ENCODE measurements at regions not wholly inside any gene's neighbourhood (a gene's known extent, or its start where the extent isn't known, plus 50 kb on each side); places are given as distances from the start of the nearest gene placed in this dataset.

DNA sequence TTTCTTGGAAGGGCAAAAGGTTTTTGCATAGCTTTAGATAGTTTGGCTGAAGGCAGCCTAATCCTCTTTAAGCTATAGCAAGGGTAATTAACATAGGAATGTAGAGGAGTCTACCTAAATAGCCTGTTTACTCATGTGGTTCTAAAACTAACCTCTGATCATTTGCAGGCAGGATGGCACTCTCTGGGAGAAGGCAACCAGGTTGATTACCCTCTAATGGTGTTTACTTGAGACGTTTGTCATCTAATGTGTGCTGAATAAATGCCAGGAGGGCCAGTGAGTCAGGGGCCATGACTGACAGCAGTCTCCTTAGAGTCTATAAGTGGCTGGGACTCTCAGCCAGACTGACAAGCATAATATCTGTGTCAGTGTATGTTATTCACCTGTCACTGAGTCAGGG, 286.4 kb downstream of the PCNX1 start:
- H3K36me3 ChIP-seq (ENCODE audit: insufficient read depth, low read length), result no peaks in the 10 kb centered on the region
- H3K9ac ChIP-seq (ENCODE audit: low read length), result no peak overlapping the region
- H2AFZ ChIP-seq (ENCODE audit: low read depth, low read length), result no peak overlapping the region
- H3K4me2 ChIP-seq (ENCODE audit: low read length), result no peak overlapping the region
- H3K9me3 Mint-ChIP-seq (ENCODE audit: unreplicated experiment), result peaks cover 3% of the 10 kb centered on the region
- H3K79me2 ChIP-seq (ENCODE audit: insufficient read depth, low read length), result no peaks in the 10 kb centered on the region
- DNase-seq (ENCODE audit: low read depth) (no peak), FAIRE-seq (no peak)
- no peaks in the 10 kb centered on the region for H3K9me3 ChIP-seq (ENCODE audit: insufficient read depth, low read depth, low read length)
- TF ChIP-seq, protein P1, sequence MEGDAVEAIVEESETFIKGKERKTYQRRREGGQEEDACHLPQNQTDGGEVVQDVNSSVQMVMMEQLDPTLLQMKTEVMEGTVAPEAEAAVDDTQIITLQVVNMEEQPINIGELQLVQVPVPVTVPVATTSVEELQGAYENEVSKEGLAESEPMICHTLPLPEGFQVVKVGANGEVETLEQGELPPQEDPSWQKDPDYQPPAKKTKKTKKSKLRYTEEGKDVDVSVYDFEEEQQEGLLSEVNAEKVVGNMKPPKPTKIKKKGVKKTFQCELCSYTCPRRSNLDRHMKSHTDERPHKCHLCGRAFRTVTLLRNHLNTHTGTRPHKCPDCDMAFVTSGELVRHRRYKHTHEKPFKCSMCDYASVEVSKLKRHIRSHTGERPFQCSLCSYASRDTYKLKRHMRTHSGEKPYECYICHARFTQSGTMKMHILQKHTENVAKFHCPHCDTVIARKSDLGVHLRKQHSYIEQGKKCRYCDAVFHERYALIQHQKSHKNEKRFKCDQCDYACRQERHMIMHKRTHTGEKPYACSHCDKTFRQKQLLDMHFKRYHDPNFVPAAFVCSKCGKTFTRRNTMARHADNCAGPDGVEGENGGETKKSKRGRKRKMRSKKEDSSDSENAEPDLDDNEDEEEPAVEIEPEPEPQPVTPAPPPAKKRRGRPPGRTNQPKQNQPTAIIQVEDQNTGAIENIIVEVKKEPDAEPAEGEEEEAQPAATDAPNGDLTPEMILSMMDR (IDR thresholded peaks at IDR 0.05; ENCODE audit: insufficient read depth, low read depth, low read length), result no peak
- TF ChIP-seq EZH2 (IDR thresholded peaks at IDR 0.05; ENCODE audit: insufficient read depth, low read length), result no peak
- H3K4me3 ChIP-seq (ENCODE audit: insufficient read depth, low read depth, low read length), result no peak overlapping the region
- H3K4me1 Mint-ChIP-seq (ENCODE audit: low read depth, unreplicated experiment), result peaks cover 11% of the 10 kb centered on the region
- H4K20me1 ChIP-seq (ENCODE audit: insufficient read depth, low read length), result no peaks in the 10 kb centered on the region
- no peaks in the 10 kb centered on the region for H3K4me1 ChIP-seq (ENCODE audit: insufficient read depth, low read length)
- peaks cover 4% of the 10 kb centered on the region for H3K27me3 Mint-ChIP-seq (ENCODE audit: low read depth, unreplicated experiment)
- H3K36me3 Mint-ChIP-seq (ENCODE audit: low read depth, unreplicated experiment), result no peaks in the 10 kb centered on the region
- no peaks in the 10 kb centered on the region for H3K27me3 ChIP-seq (ENCODE audit: insufficient read depth, low read length)
- no peak overlapping the region for H3K27ac Mint-ChIP-seq (ENCODE audit: unreplicated experiment)
- no peak overlapping the region for H3K4me3 Mint-ChIP-seq (ENCODE audit: unreplicated experiment)
- no peak overlapping the region for H3K27ac ChIP-seq (ENCODE audit: low read depth, low read length)

- Histone ChIP-seq H2AFZ (ENCODE audit: low read depth, low read length) (no peak overlapping the region), H3K9ac (ENCODE audit: low read length) (no peak overlapping the region), H3K36me3 (ENCODE audit: insufficient read depth, low read length) (no peaks in the 10 kb centered on the region), H3K27ac (ENCODE audit: low read depth, low read length) (no peak overlapping the region), H3K27me3 (ENCODE audit: insufficient read depth, low read length) (no peaks in the 10 kb centered on the region), H3K4me1 (ENCODE audit: insufficient read depth, low read length) (no peaks in the 10 kb centered on the region), H3K9me3 (ENCODE audit: insufficient read depth, low read depth, low read length) (no peaks in the 10 kb centered on the region), H3K79me2 (ENCODE audit: insufficient read depth, low read length) (no peaks in the 10 kb centered on the region), H3K4me2 (ENCODE audit: low read length) (no peak overlapping the region), H3K4me3 (ENCODE audit: insufficient read depth, low read depth, low read length) (no peak overlapping the region), H4K20me1 (ENCODE audit: insufficient read depth, low read length) (no peaks in the 10 kb centered on the region)
- FAIRE-seq (no peak), DNase-seq (ENCODE audit: low read depth) (no peak)
- H3K27ac Mint-ChIP-seq (ENCODE audit: unreplicated experiment), result no peak overlapping the region
- TF ChIP-seq, protein P1 (IDR thresholded peaks at IDR 0.05; ENCODE audit: insufficient read depth, low read depth, low read length), result no peak
- TF ChIP-seq EZH2 (IDR thresholded peaks at IDR 0.05; ENCODE audit: insufficient read depth, low read length), result no peak
- H3K36me3 Mint-ChIP-seq (ENCODE audit: low read depth, unreplicated experiment), result no peaks in the 10 kb centered on the region
- peaks cover 4% of the 10 kb centered on the region for H3K27me3 Mint-ChIP-seq (ENCODE audit: low read depth, unreplicated experiment)
- H3K9me3 Mint-ChIP-seq (ENCODE audit: unreplicated experiment), result peaks cover 3% of the 10 kb centered on the region
- H3K4me1 Mint-ChIP-seq (ENCODE audit: low read depth, unreplicated experiment), result peaks cover 13% of the 10 kb centered on the region
- no peak overlapping the region for H3K4me3 Mint-ChIP-seq (ENCODE audit: unreplicated experiment)
Measured at GRCh38 chr14:71194251-71194650, 287.0 kb downstream of the PCNX1 start.

DNA sequence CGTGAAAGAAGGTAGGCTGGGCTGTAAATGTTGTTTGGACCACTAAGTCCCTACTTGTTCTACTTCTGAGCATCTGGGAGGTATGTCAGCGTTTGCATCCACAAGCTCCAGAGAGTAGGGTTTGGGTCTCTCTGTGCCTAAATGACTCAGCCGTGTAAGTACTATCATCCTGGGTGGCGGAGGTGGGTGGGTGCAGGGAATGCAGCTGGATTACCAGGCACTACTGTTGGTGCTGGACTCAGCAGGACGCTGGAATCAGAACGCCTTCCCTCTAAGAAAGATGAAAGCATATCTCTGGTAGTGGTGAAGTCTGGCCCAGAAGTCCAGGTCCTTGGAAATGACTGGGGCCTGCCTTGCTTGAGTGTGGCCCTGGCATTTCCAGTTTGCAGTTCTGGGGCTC, 289.7 kb downstream of the PCNX1 start:
- Mint-ChIP-seq H3K36me3 (ENCODE audit: low read depth, unreplicated experiment) (no peaks in the 10 kb centered on the region), H3K27me3 (ENCODE audit: low read depth, unreplicated experiment) (peaks cover 4% of the 10 kb centered on the region), H3K4me3 (ENCODE audit: unreplicated experiment) (no peak overlapping the region), H3K4me1 (ENCODE audit: low read depth, unreplicated experiment) (peaks cover 13% of the 10 kb centered on the region), H3K27ac (ENCODE audit: unreplicated experiment) (no peak overlapping the region), H3K9me3 (ENCODE audit: unreplicated experiment) (peaks cover 3% of the 10 kb centered on the region)
- TF ChIP-seq, protein P1 (IDR thresholded peaks at IDR 0.05; ENCODE audit: insufficient read depth, low read depth, low read length), result no peak
- no peak for TF ChIP-seq EZH2 (IDR thresholded peaks at IDR 0.05; ENCODE audit: insufficient read depth, low read length)
- H3K4me1 ChIP-seq (ENCODE audit: insufficient read depth, low read length), result no peaks in the 10 kb centered on the region
- no peaks in the 10 kb centered on the region for H3K79me2 ChIP-seq (ENCODE audit: insufficient read depth, low read length)
- H3K27ac ChIP-seq (ENCODE audit: low read depth, low read length), result no peak overlapping the region
- DNase-seq (ENCODE audit: low read depth) (no peak), FAIRE-seq (no peak)
- no peak overlapping the region for H3K4me2 ChIP-seq (ENCODE audit: low read length)
- no peaks in the 10 kb centered on the region for H4K20me1 ChIP-seq (ENCODE audit: insufficient read depth, low read length)
- H3K4me3 ChIP-seq (ENCODE audit: insufficient read depth, low read depth, low read length), result no peak overlapping the region
- H3K9me3 ChIP-seq (ENCODE audit: insufficient read depth, low read depth, low read length), result peaks cover 4% of the 10 kb centered on the region
- no peak overlapping the region for H3K9ac ChIP-seq (ENCODE audit: low read length)
- no peak overlapping the region for H2AFZ ChIP-seq (ENCODE audit: low read depth, low read length)
- no peaks in the 10 kb centered on the region for H3K27me3 ChIP-seq (ENCODE audit: insufficient read depth, low read length)
- no peaks in the 10 kb centered on the region for H3K36me3 ChIP-seq (ENCODE audit: insufficient read depth, low read length)
